ENCODE measurements at regions not wholly inside any gene's neighbourhood (a gene's known extent, or its start where the extent isn't known, plus 50 kb on each side); places are given as distances from the start of the nearest gene placed in this dataset.

GRCh38 chr2:88836351-88836750 lies 144.9 kb downstream of the RPIA start:
- no peaks in the 10 kb centered on the region for H3K36me3 ChIP-seq (ENCODE audit: insufficient read depth, low read length)
- H3K27ac ChIP-seq (ENCODE audit: low read length): no peak overlapping the region
- no peaks in the 10 kb centered on the region for H3K27me3 ChIP-seq (ENCODE audit: insufficient read depth, low read depth, low read length)
- no peak overlapping the region for H2AFZ ChIP-seq (ENCODE audit: low read depth, low read length)
- H4K20me1 ChIP-seq (ENCODE audit: insufficient read depth): no peaks in the 10 kb centered on the region
- TF ChIP-seq SMC3 (conservative IDR thresholded peaks at IDR 0.05; ENCODE audit: poor library complexity) (no peak), TAF1 (IDR thresholded peaks at IDR 0.05; ENCODE audit: low read depth) (no peak), REST (IDR thresholded peaks at IDR 0.05; ENCODE audit: borderline replicate concordance) (no peak), POLR2AphosphoS5 (IDR thresholded peaks at IDR 0.05) (no peak), CTCF (IDR thresholded peaks at IDR 0.05; ENCODE audit: poor library complexity, severe bottlenecking) (no peak), EZH2 (IDR thresholded peaks at IDR 0.05; ENCODE audit: borderline replicate concordance, insufficient read depth, low read length, poor library complexity, severe bottlenecking) (no peak), MXI1 (conservative IDR thresholded peaks at IDR 0.05; ENCODE audit: poor library complexity, severe bottlenecking) (no peak), EP300 (conservative IDR thresholded peaks at IDR 0.05; ENCODE audit: poor library complexity, severe bottlenecking) (no peak), RAD21 (conservative IDR thresholded peaks at IDR 0.05) (no peak)
- no peaks in the 10 kb centered on the region for H3K79me2 ChIP-seq (replicated peaks; ENCODE audit: insufficient read depth, low read length)
- H3K9me3 ChIP-seq (ENCODE audit: low read length): no peaks in the 10 kb centered on the region
- H3K9ac ChIP-seq (ENCODE audit: low read length): no peak overlapping the region
- H3K4me3 ChIP-seq (ENCODE audit: low read length): no peak overlapping the region
- no peaks in the 10 kb centered on the region for H3F3A ChIP-seq (ENCODE audit: insufficient read depth, low read length, poor library complexity, severe bottlenecking)
- no peak overlapping the region for H3K4me2 ChIP-seq (ENCODE audit: low read length)
- no peaks in the 10 kb centered on the region for H3K9me2 ChIP-seq (ENCODE audit: insufficient read depth, low read length)

GRCh38 chr2:88837511-88838160 lies 146.2 kb downstream of the RPIA start:
- H2AFZ ChIP-seq (ENCODE audit: low read depth, low read length): no peak overlapping the region
- no peak overlapping the region for H3K4me3 ChIP-seq (ENCODE audit: low read length)
- H3F3A ChIP-seq (ENCODE audit: insufficient read depth, low read length, poor library complexity, severe bottlenecking): no peaks in the 10 kb centered on the region

More at GRCh38 chr2:88837511-88838160, 146.2 kb downstream of the RPIA start:
- no peak overlapping the region for H3K9ac ChIP-seq (ENCODE audit: low read length)
- H4K20me1 ChIP-seq (ENCODE audit: insufficient read depth): no peaks in the 10 kb centered on the region
- H3K27ac ChIP-seq (ENCODE audit: low read length): no peak overlapping the region
- H3K9me2 ChIP-seq (ENCODE audit: insufficient read depth, low read length): no peaks in the 10 kb centered on the region
- H3K27me3 ChIP-seq (ENCODE audit: insufficient read depth, low read depth, low read length): no peaks in the 10 kb centered on the region
- TF ChIP-seq REST (IDR thresholded peaks at IDR 0.05; ENCODE audit: borderline replicate concordance) (no peak), EP300 (conservative IDR thresholded peaks at IDR 0.05; ENCODE audit: poor library complexity, severe bottlenecking) (no peak), RAD21 (conservative IDR thresholded peaks at IDR 0.05) (no peak), CTCF (IDR thresholded peaks at IDR 0.05; ENCODE audit: poor library complexity, severe bottlenecking) (no peak)
- H3K79me2 ChIP-seq (replicated peaks; ENCODE audit: insufficient read depth, low read length): no peaks in the 10 kb centered on the region
- no peaks in the 10 kb centered on the region for H3K36me3 ChIP-seq (ENCODE audit: insufficient read depth, low read length)
- H3K9me3 ChIP-seq (ENCODE audit: low read length): no peaks in the 10 kb centered on the region
- H3K4me2 ChIP-seq (ENCODE audit: low read length): no peak overlapping the region
